Stimulated activated CD8-positive, alpha-beta memory T cell treated with anti-CD3 and anti-CD28 coated beads, Interleukin-2, amount 100 ng/mL, for 1 hour (primary cell): ENCODE measurements at regions not wholly inside any gene's neighbourhood (a gene's known extent, or its start where the extent isn't known, plus 50 kb on each side); places are given as distances from the start of the nearest gene placed in this dataset.
"Not testable (repeated sequence)": the region's sequence is repeated elsewhere in the genome, so short reads cannot be mapped to it uniquely, and the experiment has no call there.

Experiments
- DNase-seq, 2 donors: peaks; one replicate each; pipeline ENCODE4 v3.0.0-alpha.2; 2020; ENCODE audit warnings: low read depth in 2 of 2

DNA sequence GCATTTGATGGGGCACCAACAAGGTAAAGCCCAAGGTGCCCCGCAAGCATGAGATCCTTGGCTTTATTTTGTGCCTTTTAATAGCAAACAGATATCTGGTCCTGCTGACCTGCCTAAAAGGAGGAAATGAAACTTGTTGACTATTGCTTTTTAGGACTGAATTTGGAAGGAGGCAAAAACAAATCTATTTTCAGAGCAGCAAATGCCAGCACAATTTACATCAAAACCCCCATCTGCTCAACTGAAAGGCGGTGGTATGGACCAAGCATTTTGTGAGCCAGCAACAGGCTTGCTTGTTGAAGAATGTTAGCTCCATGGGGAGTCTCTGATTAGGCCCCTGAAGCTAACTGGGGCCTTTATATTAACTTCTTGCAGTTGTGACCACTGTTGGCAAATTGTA, 192.6 kb upstream of the E2F8 start:
- DNase-seq = no peak

DNA sequence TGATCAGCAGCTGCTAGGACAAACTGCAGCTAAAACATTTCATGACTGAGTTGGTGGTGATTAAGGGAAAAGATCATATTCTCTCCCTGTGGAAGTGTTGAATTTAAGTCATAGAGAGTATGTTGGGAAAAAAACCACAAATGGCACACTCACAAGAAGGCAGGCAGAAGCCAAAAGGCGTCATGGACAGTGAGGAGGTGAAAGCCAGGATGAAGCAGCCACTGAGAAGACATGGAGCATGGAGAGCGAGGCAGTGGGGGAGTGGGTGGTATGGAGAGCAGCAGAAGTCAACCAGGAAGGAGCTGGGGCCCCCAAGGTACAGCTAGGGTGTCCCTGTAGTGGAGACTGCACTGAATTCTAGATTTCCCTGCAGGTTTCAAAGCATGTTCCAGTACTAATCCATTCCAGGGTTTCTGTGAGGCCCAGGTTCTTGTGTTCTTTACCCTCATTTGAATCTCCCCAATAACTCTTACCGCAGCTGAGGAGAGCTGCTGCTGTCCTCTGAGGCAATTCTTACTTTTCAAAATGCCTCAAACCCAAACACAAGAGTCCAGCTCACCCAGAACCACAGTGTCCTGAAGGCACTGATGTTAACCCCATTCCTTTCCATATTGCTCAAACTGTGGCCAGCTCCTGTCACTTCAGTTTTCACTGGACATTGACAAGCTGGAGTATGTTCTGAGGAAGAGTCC, 191.8 kb upstream of the E2F8 start:
- no peak for DNase-seq

DNA sequence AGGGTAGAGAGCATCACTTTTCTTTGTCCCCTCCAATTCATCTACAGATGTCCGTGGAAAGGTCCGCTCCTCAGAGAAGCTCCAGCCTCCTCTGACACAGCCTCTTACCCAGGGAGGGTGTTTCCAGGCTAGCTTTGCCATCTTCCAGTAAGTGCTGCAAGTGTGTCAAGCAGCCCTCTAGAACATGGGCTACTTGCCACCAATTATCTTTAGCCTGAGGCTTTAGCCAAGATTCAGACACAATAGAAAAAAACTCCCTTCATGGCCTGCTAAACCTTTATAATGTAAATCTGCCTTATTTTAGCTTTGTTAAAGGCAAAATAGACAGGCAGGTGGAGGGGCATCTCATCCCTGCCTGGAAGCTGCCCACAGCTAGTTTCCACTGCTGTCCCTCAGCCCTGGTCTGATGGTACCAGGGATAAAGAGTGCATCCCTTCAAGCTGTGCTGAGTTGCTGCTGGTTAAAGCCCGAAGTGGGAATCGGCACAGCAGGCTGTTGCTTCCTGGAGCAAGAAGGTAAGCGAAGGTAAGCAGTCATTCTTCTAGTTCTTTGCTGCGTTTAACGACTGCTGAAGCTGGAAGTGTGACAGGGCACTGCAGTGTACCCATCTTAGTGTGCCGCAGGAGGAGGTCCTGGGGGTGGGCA, 190.1 kb upstream of the E2F8 start:
- no peak for DNase-seq

DNA sequence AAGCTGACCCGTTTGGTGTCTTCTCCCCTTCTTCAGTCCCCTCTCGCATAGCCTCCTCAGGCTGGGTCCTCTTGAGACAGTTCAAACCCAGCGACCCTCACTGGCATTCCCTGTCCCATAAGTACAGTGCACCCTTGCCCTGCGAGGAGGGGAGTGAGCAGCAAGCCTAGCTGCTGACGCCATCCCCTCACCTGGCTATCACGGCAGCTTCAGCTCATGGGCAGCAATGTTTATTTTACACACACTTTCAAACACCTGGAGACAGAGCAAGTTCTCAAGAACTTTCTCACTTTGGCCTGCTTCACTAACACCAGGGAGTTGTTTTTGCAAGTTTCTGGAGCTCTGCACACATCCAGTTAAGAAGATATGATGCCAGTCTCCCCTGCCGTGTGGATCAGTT, 189.6 kb upstream of the E2F8 start:
- DNase-seq = no peak

DNA sequence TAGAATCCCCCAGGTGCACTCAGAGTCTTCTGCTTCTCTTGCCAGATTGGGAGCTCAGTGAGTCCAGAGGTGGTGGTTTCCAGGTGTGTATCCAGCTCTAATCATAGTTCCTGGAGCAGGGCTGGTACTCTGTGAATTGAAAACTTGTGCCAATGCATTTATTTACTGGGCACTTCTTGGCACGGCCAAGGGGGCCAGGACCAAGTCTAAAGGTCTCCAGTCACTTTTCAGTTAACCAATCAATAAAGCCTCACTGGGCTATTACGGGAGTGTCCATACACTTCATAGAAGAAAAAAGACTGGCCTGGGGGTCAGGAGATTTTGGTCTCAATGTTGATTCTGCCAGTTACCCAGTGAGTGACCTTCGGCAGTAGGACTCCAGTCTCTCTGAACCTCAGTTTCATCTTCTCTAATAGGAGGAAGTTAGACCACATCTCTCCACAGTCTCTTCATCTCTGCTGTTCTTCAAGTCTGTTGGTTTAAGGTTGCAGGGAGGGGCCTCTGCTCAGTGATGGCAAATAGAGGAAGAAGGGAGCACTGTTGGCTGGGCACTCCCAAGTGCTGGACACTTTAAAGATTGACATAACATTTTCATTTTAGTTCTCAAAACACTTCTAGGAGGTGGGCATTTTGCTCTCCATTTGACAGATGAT, 188.5 kb upstream of the E2F8 start:
- DNase-seq = no peak

DNA sequence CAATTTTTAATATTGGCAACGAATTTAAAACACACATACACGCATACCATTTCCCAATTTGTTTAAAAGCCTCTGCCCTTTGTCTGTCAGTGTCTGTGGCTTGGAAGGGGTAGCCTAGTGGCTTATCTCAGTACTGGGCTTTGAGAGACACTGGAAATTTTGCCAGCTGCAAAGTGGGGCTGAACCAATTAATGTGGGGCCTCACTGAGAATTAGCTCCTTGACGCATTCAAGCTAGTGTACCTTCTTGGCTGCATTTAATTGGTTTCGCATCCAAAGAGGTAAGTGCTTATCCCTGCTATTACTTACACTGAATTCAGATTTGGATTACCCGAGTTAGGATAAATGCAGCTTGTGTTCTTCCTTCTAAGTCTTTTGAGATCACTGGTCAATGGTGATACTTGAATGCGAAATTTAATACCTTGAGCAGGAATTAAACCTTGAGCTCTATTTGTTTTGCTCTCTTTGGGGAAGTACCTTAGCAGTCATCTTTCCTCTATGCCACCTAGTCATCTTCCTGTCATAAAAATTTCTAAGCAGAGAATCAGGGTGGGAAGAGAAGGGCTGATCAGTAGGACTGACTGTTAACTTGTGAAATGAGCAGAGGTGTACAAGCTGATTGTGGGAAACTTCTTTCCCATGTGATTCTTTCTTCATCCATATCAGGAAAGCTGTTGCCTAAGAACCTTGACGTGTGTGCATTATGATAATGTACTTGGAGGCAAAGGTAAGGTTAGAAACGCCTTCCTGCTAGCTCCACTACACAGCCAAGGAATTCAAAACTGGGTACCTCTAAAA, 187.7 kb upstream of the E2F8 start:
- DNase-seq = no peak

DNA sequence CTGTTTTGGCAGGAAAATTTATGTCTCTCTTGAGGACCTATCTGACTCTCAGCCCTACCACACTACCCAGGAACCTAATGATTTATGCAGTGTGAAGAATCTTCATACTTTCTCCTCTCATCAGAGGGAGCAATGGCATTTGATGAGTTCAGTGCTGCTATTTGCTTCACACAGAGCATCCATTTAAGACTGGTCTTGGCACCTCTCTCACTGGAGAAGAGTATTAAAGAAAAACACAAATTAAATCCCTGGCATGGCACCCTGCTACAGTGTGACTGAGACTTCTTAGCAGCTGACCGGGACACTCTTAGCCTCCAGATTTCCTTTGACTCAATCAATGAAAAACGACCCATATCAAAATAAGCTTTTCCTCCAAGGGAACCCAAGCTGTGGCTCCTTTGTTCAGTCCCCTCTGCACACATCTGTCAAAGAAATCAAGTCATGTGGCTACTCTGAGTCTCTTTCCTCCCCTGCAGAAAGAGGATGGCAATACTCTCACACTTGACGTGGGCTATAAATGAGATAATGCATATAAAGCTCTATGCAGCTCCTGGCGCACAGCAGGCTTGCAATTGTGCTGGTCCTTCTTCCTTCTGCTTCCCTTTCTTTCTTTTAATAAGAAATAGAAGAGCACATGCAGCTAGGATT, 186.1 kb upstream of the E2F8 start:
- no peak for DNase-seq

DNA sequence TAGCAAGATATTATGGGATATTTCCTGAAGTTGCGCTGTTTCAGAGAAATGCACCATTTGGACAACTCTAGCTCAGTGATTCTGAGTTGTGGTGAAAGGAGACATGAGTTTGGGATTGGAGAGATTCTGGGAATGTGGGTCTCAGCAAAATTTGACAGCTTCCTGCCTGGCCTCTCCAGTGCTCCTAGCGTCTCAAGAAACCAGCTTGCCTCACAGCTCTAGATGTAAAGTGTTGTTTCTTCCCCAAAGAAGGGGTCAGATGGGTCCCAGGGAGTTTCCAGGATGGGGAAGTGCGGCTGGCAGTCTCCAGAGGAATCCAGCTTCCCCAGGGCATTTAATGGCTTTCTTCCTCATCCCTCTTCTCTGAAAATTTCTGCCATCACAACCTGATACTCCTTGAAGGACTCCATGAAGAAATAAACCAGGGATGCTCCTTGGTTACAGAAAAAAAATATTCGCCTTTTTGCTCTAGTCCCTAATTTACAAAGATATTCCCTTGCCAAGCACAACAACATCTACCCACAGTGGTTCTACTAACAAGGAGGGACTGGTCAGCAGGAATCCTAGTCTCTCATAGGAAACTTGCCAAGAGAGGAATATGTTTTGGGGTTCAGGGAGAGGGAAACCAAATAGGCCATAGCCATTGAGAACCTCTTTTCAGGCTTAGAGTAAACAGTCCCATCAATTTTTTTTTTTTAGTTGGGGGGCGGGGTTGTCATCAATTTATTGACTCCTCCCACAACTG, 185.4 kb upstream of the E2F8 start:
- DNase-seq = no peak

DNA sequence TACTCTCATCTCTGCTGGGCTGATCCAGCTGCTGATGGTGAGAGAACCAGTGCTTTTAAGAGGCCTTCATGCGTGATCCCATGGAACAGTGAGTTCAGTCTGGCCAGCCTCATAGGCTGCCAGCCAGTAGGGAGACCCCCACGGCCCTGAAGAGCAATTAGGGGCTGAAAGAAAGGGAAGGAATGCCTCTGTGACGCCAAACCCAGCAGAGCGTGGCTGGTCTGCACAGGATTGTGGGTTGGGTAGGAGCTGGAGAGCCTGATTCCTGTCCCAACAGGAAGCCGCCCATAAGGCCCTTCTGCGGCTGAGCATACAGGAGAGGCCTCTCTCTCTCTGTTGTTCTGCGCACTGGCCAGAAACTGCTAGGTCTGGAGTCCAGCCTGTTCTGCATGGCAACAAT, 181.5 kb upstream of the E2F8 start:
- no peak for DNase-seq

DNA sequence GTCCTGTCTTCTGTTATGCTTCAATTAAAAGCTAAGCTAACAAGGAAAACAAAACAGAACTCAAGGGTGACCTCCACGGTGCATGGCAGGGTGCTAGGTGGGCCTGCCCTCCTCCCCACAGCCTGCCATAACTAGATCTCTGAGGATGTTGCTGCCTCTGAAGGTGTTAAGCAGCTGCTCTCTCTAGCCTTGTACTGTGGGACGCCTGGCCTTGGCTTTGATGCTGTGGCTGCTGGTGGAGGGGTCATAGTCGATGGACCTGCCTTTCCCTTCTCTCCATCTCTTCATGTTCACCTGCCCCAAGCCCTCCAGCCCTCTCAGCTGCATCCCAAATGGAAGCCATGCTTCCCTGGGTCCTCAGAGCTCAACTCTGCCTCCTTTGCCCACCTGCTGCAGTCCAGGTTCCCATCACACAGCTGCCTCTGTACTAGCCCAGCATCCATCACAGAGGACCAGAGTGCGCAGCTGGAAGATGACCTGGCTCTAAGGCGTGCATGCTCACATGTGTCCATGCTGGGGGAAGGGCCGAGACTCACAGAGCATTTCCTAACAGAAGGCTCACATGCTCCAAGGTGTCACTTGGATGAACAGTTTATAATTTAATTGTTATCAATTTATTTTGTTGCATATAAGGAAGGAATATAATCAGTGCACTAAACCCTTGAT, 180.3 kb upstream of the E2F8 start:
- no peak for DNase-seq

DNA sequence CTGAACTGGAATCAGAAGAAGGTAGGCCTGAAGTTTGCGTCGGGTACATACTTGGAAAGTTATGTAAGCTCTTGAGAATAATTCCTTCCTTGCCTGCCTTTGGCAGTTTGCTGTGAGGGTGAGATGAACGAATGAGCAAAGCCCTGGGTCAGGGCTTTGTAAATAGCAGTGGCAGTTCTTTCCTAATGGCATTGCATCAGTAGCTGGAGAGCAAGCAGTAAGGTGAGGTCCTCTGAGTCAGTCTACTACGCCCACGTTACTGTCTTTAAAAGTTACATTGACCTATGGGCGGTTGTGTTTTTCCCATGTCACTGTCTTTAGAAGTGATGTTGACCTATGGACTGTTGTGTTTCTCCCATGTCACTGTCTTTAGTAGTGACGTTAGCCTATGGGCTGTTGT, 179.1 kb upstream of the E2F8 start:
- DNase-seq = no peak

DNA sequence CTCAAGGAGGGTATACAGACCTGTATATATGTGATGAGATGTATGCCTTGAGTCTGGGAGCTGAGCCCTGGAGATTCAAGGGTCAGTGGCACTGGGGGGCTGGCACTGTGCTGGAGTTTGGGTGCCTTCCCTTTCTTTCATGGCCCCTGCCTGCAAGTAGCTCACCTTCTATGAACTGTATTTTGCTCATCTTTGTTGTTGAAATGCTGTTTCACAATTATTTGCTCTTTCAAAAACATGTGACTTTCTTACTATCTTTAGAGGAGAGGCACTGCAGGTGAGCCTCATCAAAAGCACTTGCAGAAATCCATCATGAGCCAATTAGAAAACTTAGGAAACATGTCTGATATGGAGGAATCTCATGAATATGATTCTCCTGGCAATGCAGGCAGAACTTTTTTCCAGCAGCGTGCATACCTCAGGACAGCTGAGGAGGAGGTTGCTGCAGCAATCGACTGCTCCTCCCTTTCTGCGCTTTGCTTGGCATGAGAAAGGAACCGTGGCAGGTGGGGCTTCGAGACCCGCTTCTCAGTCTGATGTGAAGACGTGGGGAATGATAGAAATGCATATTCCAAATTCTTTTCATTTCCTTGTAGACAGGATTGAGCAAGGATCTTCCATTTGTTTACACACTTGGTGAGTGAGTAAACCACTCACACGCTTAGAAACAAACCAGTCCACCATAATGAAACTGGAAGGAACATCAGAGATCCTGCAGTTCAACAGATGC, 178.4 kb upstream of the E2F8 start:
- no peak for DNase-seq

DNA sequence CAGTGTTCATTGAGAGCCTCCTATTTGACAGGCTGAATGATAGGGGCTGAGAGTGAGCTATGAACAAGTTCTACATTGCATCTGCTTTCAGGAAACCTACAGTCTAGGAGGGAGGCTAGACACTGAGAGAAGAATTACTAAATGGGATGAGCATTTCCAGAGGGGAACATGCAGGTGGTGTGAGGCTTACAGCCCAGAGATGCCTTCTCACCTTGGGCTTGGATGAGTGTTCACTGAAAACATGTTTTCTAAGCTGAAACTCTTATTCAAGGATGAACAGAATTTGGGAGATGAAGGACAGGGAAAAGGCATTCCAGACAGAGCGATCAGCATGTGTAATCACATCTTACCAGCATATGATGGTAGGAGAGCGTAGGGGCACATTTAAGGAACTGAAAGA, 177.5 kb upstream of the E2F8 start:
- DNase-seq = no peak

DNA sequence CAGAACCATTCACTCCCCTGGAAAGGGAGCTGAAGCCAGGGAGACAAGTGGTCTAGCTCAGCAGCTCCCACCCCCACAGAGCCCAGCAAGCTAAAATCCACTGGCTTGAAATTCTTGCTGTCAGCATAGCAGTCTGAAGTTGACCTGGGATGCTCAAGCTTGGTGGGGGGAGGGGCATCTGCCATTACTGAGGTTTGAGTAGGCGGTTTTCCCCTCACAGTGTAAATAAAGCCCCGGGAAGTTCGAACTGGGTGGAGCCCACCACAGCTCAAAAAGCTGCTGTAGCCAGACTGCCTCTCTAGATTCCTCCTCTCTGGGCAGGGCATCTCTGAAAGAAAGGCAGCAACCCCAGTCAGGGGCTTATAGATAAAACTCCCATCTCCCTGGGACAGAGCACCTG, 171.3 kb upstream of the E2F8 start:
- not testable (repeated sequence) for DNase-seq

DNA sequence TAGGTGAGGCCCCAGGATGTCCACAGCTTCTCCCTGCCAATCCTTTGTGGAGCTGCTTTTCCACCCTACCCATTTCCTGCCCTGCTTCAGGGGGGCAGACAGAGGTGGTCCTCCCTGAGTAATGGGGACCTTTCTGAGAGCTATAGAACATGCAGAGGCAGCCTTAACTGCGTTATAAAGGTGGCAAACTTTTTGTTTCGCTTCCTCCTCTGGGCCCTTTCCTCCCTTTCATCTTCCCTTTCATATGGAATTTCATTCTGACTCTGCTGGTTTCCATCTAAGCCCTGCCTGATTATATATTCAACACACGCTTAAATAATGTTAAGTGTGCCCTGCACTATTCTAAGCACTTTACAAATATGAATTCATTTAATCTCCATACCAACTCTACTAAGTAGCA, 169.3 kb upstream of the E2F8 start:
- no peak for DNase-seq

DNA sequence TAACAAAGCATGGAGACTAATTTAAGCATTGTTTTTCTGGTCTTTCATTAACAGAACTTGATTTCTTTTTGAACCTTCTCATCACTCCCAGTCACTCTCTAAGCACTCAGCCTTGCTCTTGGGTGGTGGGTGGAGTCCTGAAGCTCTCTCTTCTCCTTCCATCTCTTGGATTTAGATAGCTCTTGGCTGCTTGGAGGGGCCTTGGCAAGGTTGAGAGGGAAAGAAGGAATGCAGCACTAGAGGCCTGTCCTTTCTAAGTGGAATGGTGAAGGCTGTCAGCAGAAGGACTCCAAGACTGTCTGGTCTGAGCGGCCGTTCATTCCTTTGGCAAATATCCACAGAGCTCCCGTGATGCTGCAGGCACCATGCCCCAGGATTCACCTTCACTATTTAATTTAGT, 168.6 kb upstream of the E2F8 start:
- no peak for DNase-seq

DNA sequence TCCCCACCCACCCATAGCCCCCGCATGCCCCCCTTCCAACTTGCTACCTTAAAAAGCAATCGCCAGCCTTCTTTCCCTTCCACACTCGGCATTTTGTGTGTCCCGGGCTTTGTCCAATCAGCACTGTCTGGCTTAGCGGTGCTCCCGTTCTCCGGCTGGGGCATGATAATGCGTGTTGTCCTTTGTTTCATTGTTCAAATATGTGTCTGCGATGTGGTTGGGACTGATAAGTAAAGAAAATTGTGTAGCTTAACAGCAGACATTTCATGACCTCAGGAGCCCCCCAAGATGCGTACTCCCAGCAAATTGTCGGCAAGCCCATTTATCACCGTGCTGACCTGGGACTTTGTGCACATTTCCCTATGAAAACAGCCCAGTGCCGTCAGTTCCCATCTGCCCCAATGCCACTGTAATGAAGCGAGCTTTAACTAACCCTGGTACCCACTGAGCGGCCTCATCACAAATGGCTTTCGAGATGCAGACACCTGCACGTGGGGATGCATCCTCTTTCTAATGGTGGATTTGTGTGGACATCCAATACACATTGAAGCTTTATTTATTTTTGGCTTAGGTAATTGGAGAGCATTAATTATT, 167.0 kb upstream of the E2F8 start:
- no peak for DNase-seq

DNA sequence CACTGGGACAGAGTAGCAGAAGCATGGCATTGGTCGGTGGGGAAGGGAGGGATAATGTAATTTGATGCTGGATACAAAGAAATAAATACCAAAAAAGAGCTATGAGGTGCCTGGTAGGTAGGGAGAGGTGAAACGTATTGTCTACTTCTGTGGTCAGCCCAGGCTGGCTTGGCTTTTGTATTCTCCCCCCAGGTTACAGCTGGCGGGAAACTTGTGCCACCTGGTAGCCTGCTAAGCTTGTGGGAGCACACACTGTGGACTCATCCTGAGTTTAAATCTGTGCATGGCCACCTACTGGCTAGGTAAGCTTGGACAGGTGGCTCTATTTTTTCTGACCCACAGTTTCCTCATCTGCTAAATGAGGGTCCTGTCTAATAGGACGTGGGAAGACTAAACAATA, 165.2 kb upstream of the E2F8 start:
- DNase-seq = no peak

DNA sequence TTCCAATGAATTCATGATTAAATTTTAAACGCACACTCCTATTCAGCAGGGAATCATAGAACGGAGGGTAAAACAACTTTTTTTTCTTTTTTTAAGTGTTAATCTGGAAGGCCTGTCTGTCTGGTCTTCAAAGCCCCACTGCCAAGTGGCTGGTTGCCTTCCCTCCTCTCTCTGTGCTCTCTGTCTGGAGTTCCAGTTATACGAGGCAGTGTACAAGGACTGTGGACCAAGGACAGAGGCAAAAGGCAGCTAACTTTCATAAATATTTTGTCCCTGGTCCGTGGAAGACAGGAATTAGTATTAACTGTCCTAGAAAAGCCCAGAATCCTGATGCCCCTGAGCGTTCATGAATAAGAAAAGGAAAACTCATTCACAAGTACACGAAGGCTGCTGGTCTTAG, 164.0 kb upstream of the E2F8 start:
- no peak for DNase-seq
